Liver (tissue), 8 donors: ENCODE measurements at regions not wholly inside any gene's neighbourhood (a gene's known extent, or its start where the extent isn't known, plus 50 kb on each side); places are given as distances from the start of the nearest gene placed in this dataset.

Experiments
- DNase-seq: peaks from one replicate; pipeline ENCODE4 v3.0.0-alpha.2; 2017; ENCODE audit warnings: low spot score
- H3K27ac ChIP-seq, 2 donors: one replicate each; pipeline ENCODE4 v1.7.0; 2013; ENCODE audit warnings: inconsistent platforms in 2 of 2, low read length in 2 of 2, control low read depth in 1 of 2, low read depth in 1 of 2, mild to moderate bottlenecking in 1 of 2
- H3K27me3 ChIP-seq, 4 donors: one replicate each; pipeline versions ENCODE4 v1.6.1 to v1.7.0; 2013; ENCODE audit warnings: low read length in 3 of 4, inconsistent platforms in 1 of 4, mild to moderate bottlenecking in 1 of 4, moderate library complexity in 1 of 4; ENCODE audit not compliant: control insufficient read depth in 4 of 4, insufficient read depth in 4 of 4
- H3K36me3 ChIP-seq, 4 donors: one replicate each; pipeline versions ENCODE4 v1.6.1 to v1.7.0; 2013; ENCODE audit warnings: low read length in 3 of 4, mild to moderate bottlenecking in 3 of 4, low read depth in 1 of 4, moderate library complexity in 1 of 4; ENCODE audit not compliant: control insufficient read depth in 4 of 4, insufficient read depth in 3 of 4
- H3K4me1 ChIP-seq, 4 donors: one replicate each; pipeline versions ENCODE4 v1.6.1 to v1.7.0; 2013; ENCODE audit warnings: low read length in 3 of 4, mild to moderate bottlenecking in 3 of 4, moderate library complexity in 1 of 4; ENCODE audit not compliant: control insufficient read depth in 4 of 4, insufficient read depth in 4 of 4
- H3K4me3 ChIP-seq, 3 donors: one replicate each; pipeline versions ENCODE4 v1.6.1 to v1.7.0; 2013; ENCODE audit warnings: low read length in 3 of 3, control low read depth in 1 of 3, low read depth in 1 of 3, mild to moderate bottlenecking in 1 of 3
- H3K9ac ChIP-seq, 2 donors: one replicate each; pipeline ENCODE4 v1.7.0; 2013; ENCODE audit warnings: low read length in 2 of 2, mild to moderate bottlenecking in 2 of 2, moderate library complexity in 2 of 2, control low read depth in 1 of 2, low read depth in 1 of 2
- H3K9me3 ChIP-seq, 4 donors: one replicate each; pipeline versions ENCODE4 v1.6.1 to v1.7.0; 2013; ENCODE audit warnings: low read length in 3 of 4; ENCODE audit not compliant: control insufficient read depth in 4 of 4
- EGR1 ChIP-seq, 2 donors: IDR thresholded peaks; 2 replicates each; pipeline ENCODE4 v1.6.1; 2016 to 2018; ENCODE audit warnings: antibody characterized with exemption in 2 of 2, low read depth in 2 of 2
- GABPA ChIP-seq, 2 donors: IDR thresholded peaks in 1 of 2; conservative IDR thresholded peaks in 1 of 2; 2 replicates each; pipeline ENCODE4 v1.6.1; 2016; ENCODE audit warnings: antibody characterized with exemption in 2 of 2, mild to moderate bottlenecking in 1 of 2, moderate library complexity in 1 of 2
- RXRA ChIP-seq, 2 donors: IDR thresholded peaks; 2 replicates each; pipeline ENCODE4 v1.6.1; 2017 to 2018; ENCODE audit warnings: antibody characterized with exemption in 2 of 2, mild to moderate bottlenecking in 1 of 2
- TAF1 ChIP-seq: conservative IDR thresholded peaks from 2 replicates; pipeline ENCODE4 v1.6.1; 2016; ENCODE audit warnings: antibody characterized with exemption, mild to moderate bottlenecking
- WGBS: extraction: QIAGEN DNeasy Blood & Tissue Kit; methylation state at CpG from one replicate; pipeline ENCODE4 v1.1.7; 2013; 5-methylcytosine and 5-hydroxymethylcytosine counted together
- TF ChIP-seq, protein P1 (sequence below): fragments of 150-350 bp; IDR thresholded peaks from 2 replicates; pipeline ENCODE4 v1.5.1; 2017; ENCODE audit warnings: improper control_type of control experiment, low read depth, low read length; ENCODE audit not compliant: missing input control
- TF ChIP-seq, protein P2 (sequence below): IDR thresholded peaks from 2 replicates; pipeline ENCODE4 v1.6.1; 2016; ENCODE audit warnings: antibody characterized with exemption, mild to moderate bottlenecking
- donor health status: healthy.
- donor health status: healthy.
- donor health status: healthy.
- donor health status: healthy.
- donor health status: healthy.

- no peak overlapping the region for H3K4me3 ChIP-seq
- no peaks in the 10 kb centered on the region for H3K36me3 ChIP-seq
- H3K27ac ChIP-seq: no peak overlapping the region
- no peaks in the 10 kb centered on the region for H3K9me3 ChIP-seq
- no peaks in the 10 kb centered on the region for H3K27me3 ChIP-seq
- no peak for TF ChIP-seq TAF1
- no peak for TF ChIP-seq RXRA (IDR thresholded peaks at IDR 0.05)
- TF ChIP-seq, protein P1, sequence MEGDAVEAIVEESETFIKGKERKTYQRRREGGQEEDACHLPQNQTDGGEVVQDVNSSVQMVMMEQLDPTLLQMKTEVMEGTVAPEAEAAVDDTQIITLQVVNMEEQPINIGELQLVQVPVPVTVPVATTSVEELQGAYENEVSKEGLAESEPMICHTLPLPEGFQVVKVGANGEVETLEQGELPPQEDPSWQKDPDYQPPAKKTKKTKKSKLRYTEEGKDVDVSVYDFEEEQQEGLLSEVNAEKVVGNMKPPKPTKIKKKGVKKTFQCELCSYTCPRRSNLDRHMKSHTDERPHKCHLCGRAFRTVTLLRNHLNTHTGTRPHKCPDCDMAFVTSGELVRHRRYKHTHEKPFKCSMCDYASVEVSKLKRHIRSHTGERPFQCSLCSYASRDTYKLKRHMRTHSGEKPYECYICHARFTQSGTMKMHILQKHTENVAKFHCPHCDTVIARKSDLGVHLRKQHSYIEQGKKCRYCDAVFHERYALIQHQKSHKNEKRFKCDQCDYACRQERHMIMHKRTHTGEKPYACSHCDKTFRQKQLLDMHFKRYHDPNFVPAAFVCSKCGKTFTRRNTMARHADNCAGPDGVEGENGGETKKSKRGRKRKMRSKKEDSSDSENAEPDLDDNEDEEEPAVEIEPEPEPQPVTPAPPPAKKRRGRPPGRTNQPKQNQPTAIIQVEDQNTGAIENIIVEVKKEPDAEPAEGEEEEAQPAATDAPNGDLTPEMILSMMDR: no peak
- no peak for TF ChIP-seq EGR1 (IDR thresholded peaks at IDR 0.05; ENCODE audit: low read depth in 2 of 2)
- TF ChIP-seq, protein P2, sequence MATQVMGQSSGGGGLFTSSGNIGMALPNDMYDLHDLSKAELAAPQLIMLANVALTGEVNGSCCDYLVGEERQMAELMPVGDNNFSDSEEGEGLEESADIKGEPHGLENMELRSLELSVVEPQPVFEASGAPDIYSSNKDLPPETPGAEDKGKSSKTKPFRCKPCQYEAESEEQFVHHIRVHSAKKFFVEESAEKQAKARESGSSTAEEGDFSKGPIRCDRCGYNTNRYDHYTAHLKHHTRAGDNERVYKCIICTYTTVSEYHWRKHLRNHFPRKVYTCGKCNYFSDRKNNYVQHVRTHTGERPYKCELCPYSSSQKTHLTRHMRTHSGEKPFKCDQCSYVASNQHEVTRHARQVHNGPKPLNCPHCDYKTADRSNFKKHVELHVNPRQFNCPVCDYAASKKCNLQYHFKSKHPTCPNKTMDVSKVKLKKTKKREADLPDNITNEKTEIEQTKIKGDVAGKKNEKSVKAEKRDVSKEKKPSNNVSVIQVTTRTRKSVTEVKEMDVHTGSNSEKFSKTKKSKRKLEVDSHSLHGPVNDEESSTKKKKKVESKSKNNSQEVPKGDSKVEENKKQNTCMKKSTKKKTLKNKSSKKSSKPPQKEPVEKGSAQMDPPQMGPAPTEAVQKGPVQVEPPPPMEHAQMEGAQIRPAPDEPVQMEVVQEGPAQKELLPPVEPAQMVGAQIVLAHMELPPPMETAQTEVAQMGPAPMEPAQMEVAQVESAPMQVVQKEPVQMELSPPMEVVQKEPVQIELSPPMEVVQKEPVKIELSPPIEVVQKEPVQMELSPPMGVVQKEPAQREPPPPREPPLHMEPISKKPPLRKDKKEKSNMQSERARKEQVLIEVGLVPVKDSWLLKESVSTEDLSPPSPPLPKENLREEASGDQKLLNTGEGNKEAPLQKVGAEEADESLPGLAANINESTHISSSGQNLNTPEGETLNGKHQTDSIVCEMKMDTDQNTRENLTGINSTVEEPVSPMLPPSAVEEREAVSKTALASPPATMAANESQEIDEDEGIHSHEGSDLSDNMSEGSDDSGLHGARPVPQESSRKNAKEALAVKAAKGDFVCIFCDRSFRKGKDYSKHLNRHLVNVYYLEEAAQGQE: no peak
- TF ChIP-seq GABPA (IDR thresholded peaks at IDR 0.05 in 1 of 2, conservative IDR thresholded peaks at IDR 0.05 in 1 of 2): no peak
- no peak for DNase-seq
- H3K4me1 ChIP-seq: no peaks in the 10 kb centered on the region
- no peak overlapping the region for H3K9ac ChIP-seq
- WGBS: 89% methylated on average over 5 of the region's 5 CpGs
Observed at GRCh38 chr12:40156021-40156764, 50.3 kb upstream of the SLC2A13 start.
